H9 (cell line): ENCODE measurements at regions not wholly inside any gene's neighbourhood (a gene's known extent, or its start where the extent isn't known, plus 50 kb on each side); places are given as distances from the start of the nearest gene placed in this dataset.

Source experiments
- DNase-seq: peaks from one replicate; pipeline ENCODE4 v3.0.0-alpha.2; 2017
- H2AFZ ChIP-seq: one replicate; pipeline ENCODE4 v1.6.1; 2013; ENCODE audit warnings: mild to moderate bottlenecking, low read length, control low read depth, moderate library complexity
- H2AK5ac ChIP-seq: 2 replicates; pipeline ENCODE4 v1.6.1; 2013; ENCODE audit warnings: low read length, control low read depth, mixed read lengths; ENCODE audit not compliant: insufficient read length
- H2BK120ac ChIP-seq: one replicate; pipeline ENCODE4 v1.6.1; 2013; ENCODE audit warnings: low read depth, mild to moderate bottlenecking, low read length, control low read depth, inconsistent platforms; ENCODE audit not compliant: poor library complexity, severe bottlenecking
- H2BK12ac ChIP-seq: 2 replicates; pipeline ENCODE4 v1.6.1; 2013; ENCODE audit warnings: low read length, control low read depth, mixed read lengths, low read depth; ENCODE audit not compliant: insufficient read length
- H2BK15ac ChIP-seq: 2 replicates; pipeline ENCODE4 v1.6.1; 2013; ENCODE audit warnings: low read depth, low read length, control low read depth
- H2BK20ac ChIP-seq: one replicate; pipeline ENCODE4 v1.6.1; 2013; ENCODE audit warnings: low read depth, mild to moderate bottlenecking, low read length, control low read depth, inconsistent platforms; ENCODE audit not compliant: poor library complexity, severe bottlenecking
- H2BK5ac ChIP-seq: 2 replicates; pipeline ENCODE4 v1.6.1; 2013; ENCODE audit warnings: low read length, control low read depth, mixed read lengths; ENCODE audit not compliant: insufficient read length
- H3K14ac ChIP-seq: 2 replicates; pipeline ENCODE4 v1.6.1; 2013; ENCODE audit warnings: low read length, control low read depth; ENCODE audit not compliant: insufficient read depth
- H3K18ac ChIP-seq: 2 replicates; pipeline ENCODE4 v1.6.1; 2013; ENCODE audit warnings: low read depth, mild to moderate bottlenecking, mixed read lengths, low read length, control low read depth; ENCODE audit not compliant: insufficient read length
- H3K23ac ChIP-seq: 2 replicates; pipeline ENCODE4 v1.6.1; 2013; ENCODE audit warnings: low read length, control low read depth, mixed read lengths, low read depth; ENCODE audit not compliant: insufficient read length
- H3K23me2 ChIP-seq: 2 replicates; pipeline ENCODE4 v1.6.1; 2013; ENCODE audit warnings: low read depth, mild to moderate bottlenecking, mixed read lengths, low read length, control low read depth; ENCODE audit not compliant: insufficient read length, poor library complexity, severe bottlenecking
- H3K27ac ChIP-seq: 2 replicates; pipeline ENCODE4 v1.5.1; 2013; ENCODE audit warnings: low read length, control low read depth, mixed read lengths, low read depth; ENCODE audit not compliant: insufficient read length
- H3K27me3 ChIP-seq: 2 replicates; pipeline ENCODE4 v1.6.1; 2013; ENCODE audit warnings: low read length, control low read depth, inconsistent platforms; ENCODE audit not compliant: insufficient read depth
- H3K4ac ChIP-seq: 2 replicates; pipeline ENCODE4 v1.6.1; 2013; ENCODE audit warnings: low read depth, mild to moderate bottlenecking, control low read depth, inconsistent platforms, low read length, moderate library complexity
- H3K4me1 ChIP-seq: 2 replicates; pipeline ENCODE4 v1.6.1; 2013; ENCODE audit warnings: low read length, control low read depth, inconsistent platforms; ENCODE audit not compliant: insufficient read depth
- H3K4me2 ChIP-seq: 2 replicates; pipeline ENCODE4 v1.6.1; 2013; ENCODE audit warnings: low read length, control low read depth, mixed read lengths; ENCODE audit not compliant: insufficient read length, insufficient read depth
- H3K56ac ChIP-seq: 2 replicates; pipeline ENCODE4 v1.6.1; 2013; ENCODE audit warnings: low read depth, mild to moderate bottlenecking, mixed read lengths, low read length, control low read depth; ENCODE audit not compliant: insufficient read length
- H3K79me1 ChIP-seq: 2 replicates; pipeline ENCODE4 v1.6.1; 2013; ENCODE audit warnings: low read depth, mild to moderate bottlenecking, moderate library complexity, low read length, control low read depth, inconsistent platforms; ENCODE audit not compliant: insufficient read depth, poor library complexity, severe bottlenecking
- H3K79me2 ChIP-seq: 2 replicates; pipeline ENCODE4 v1.6.1; 2013; ENCODE audit warnings: low read length, control low read depth, inconsistent platforms; ENCODE audit not compliant: insufficient read depth
- H3K9ac ChIP-seq: 2 replicates; pipeline ENCODE4 v1.6.1; 2013; ENCODE audit warnings: low read length, control low read depth, mixed read lengths; ENCODE audit not compliant: insufficient read length; ENCODE audit errors: extremely low read depth
- H3K9me3 ChIP-seq: one replicate; pipeline ENCODE4 v1.6.1; 2013; ENCODE audit warnings: low read depth, low read length, inconsistent platforms; ENCODE audit not compliant: control insufficient read depth
- H3T11ph ChIP-seq: one replicate; pipeline ENCODE4 v1.6.1; 2013; ENCODE audit warnings: mild to moderate bottlenecking, low read length, control low read depth, inconsistent platforms
- H4K20me1 ChIP-seq: one replicate; pipeline ENCODE4 v1.6.1; 2013; ENCODE audit not compliant: control insufficient read depth, insufficient read length, insufficient read depth
- H4K5ac ChIP-seq: 2 replicates; pipeline ENCODE4 v1.6.1; 2013; ENCODE audit warnings: low read depth, mild to moderate bottlenecking, mixed read lengths, low read length, control low read depth; ENCODE audit not compliant: insufficient read length
- H4K8ac ChIP-seq: replicated peaks from 2 replicates; pipeline ENCODE4 v1.6.1; 2013; ENCODE audit warnings: low read length, control low read depth, mixed read lengths, low read depth; ENCODE audit not compliant: insufficient read length
- H4K91ac ChIP-seq: 2 replicates; pipeline ENCODE4 v1.6.1; 2013; ENCODE audit warnings: low read depth, mild to moderate bottlenecking, moderate library complexity, mixed read lengths, low read length, control low read depth; ENCODE audit not compliant: insufficient read length
- H3K27ac Mint-ChIP-seq, 3 experiments: 2 replicates in 2 of 3; 3 replicates in 1 of 3; pipeline ENCODE4 v1.8.0; 2020 to 2021; ENCODE audit warnings: mixed read lengths in 3 of 3, mild to moderate bottlenecking in 1 of 3, moderate library complexity in 1 of 3
- H3K27me3 Mint-ChIP-seq: 2 replicates; pipeline ENCODE4 v1.8.0; 2021; ENCODE audit warnings: low read depth, mild to moderate bottlenecking, moderate library complexity, mixed read lengths
- H3K36me3 Mint-ChIP-seq, 3 experiments: 2 replicates in 2 of 3; 3 replicates in 1 of 3; pipeline ENCODE4 v1.8.0; 2020 to 2021; ENCODE audit warnings: low read depth in 3 of 3, mixed read lengths in 3 of 3; ENCODE audit not compliant: insufficient read depth in 1 of 3
- H3K4me1 Mint-ChIP-seq, 2 experiments: 2 replicates each; pipeline ENCODE4 v1.8.0; 2020; ENCODE audit warnings: mixed read lengths in 2 of 2
- H3K4me3 Mint-ChIP-seq, 2 experiments: 2 replicates in 1 of 2; 3 replicates in 1 of 2; pipeline ENCODE4 v1.8.0; 2020 to 2021; ENCODE audit warnings: mild to moderate bottlenecking in 2 of 2, mixed read lengths in 2 of 2, moderate library complexity in 1 of 2
- H3K9me3 Mint-ChIP-seq, 2 experiments: 2 replicates in 1 of 2; 3 replicates in 1 of 2; pipeline ENCODE4 v1.8.0; 2020; ENCODE audit warnings: mild to moderate bottlenecking in 2 of 2, mixed read lengths in 2 of 2, moderate library complexity in 1 of 2
- CTCF ChIP-seq: fragments of 200-600 bp; sonication (generic); conservative IDR thresholded peaks from 3 replicates; pipeline ENCODE4 v1.8.0; 2021; ENCODE audit warnings: antibody characterized with exemption, mild to moderate bottlenecking

GRCh38 chr15:98555173-98555515 lies 93.2 kb upstream of the IGF1R start:
- Mint-ChIP-seq H3K4me3 (no peak overlapping the region), H3K27me3 (peaks cover 4% of the 10 kb centered on the region; the same call in 1 of the 2 replicates), H3K36me3 (peaks cover 0 to 5% (median 0%) of the 10 kb centered on the region in 3 experiments; a peak in 2 of 7 replicates), H3K27ac (no peak overlapping the region), H3K9me3 (peaks cover 2 to 4% of the 10 kb centered on the region in 2 experiments; a peak in 2 of 5 replicates), H3K4me1 (peaks cover 44 to 49% of the 10 kb centered on the region in 2 experiments)
- Histone ChIP-seq H3K9ac (no peak overlapping the region), H3T11ph (no peak overlapping the region), H2BK12ac (no peak overlapping the region), H3K9me3 (no peaks in the 10 kb centered on the region), H4K20me1 (no peaks in the 10 kb centered on the region), H3K4me2 (no peak overlapping the region), H2BK120ac (no peak overlapping the region), H4K91ac (no peak overlapping the region), H3K14ac (no peak overlapping the region), H3K56ac (no peak overlapping the region), H2BK20ac (no peak overlapping the region), H3K23ac (no peak overlapping the region), H3K4me1 (peaks cover 13% of the 10 kb centered on the region; the same call in 1 of the 2 replicates), H4K5ac (no peak overlapping the region), H3K23me2 (no peaks in the 10 kb centered on the region), H4K8ac (no peak overlapping the region), H3K4ac (no peak overlapping the region), H3K27me3 (no peaks in the 10 kb centered on the region), H3K79me1 (no peaks in the 10 kb centered on the region), H2BK5ac (no peak overlapping the region), H2AK5ac (no peak overlapping the region), H2AFZ (no peak overlapping the region), H2BK15ac (no peak overlapping the region), H3K27ac (no peak overlapping the region), H3K79me2 (no peaks in the 10 kb centered on the region), H3K18ac (no peak overlapping the region)
- DNase-seq = no peak
- no peak for TF ChIP-seq CTCF
